ENCODE measurements at regions not wholly inside any gene's neighbourhood (a gene's known extent, or its start where the extent isn't known, plus 50 kb on each side); places are given as distances from the start of the nearest gene placed in this dataset.

DNA sequence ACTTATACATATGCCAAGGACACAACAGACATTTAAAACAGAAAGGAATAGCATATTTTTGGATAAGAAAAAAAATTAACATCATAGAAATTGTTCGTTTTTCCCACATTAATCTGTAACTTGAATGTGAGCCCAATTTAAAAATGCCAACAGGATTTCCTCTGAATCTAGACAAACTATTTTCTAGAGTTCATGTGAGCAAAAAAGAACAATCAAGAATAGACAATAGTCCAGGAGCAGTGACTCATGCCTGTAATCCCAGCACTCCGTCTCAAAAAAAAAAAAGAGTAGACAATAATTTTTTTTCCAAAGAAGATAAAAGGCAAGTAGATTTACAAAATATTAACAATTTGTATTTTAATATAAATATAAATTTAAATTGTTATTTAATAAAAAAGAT, 73.7 kb upstream of the DUSP21 start:
- Histone ChIP-seq H3K9me3 (ENCODE audit: insufficient read depth, low read length, severe bottlenecking) (no peaks in the 10 kb centered on the region), H3K4me2 (ENCODE audit: insufficient read depth, low read length) (no peak overlapping the region), H3K27me3 (ENCODE audit: insufficient read depth, low read length, poor library complexity) (no peaks in the 10 kb centered on the region), H3K4me3 (ENCODE audit: low read depth in 1 of 2, low read length in 2 of 2) (no peak overlapping the region), H3K4me1 (ENCODE audit: insufficient read depth, low read length) (no peaks in the 10 kb centered on the region), H4K20me1 (ENCODE audit: insufficient read depth, low read length) (no peaks in the 10 kb centered on the region), H3K79me2 (ENCODE audit: insufficient read depth, low read length) (no peaks in the 10 kb centered on the region), H3K9ac (ENCODE audit: low read depth, low read length) (no peak overlapping the region), H3K27ac (ENCODE audit: low read length) (no peak overlapping the region), H2AFZ (ENCODE audit: low read depth, low read length) (no peak overlapping the region), H3K36me3 (ENCODE audit: insufficient read depth, low read length) (no peaks in the 10 kb centered on the region)
- TF ChIP-seq CTCF (IDR thresholded peaks at IDR 0.05; ENCODE audit: borderline replicate concordance, extremely low read depth, low read length, poor library complexity, severe bottlenecking) (no peak), EZH2 (IDR thresholded peaks at IDR 0.05; ENCODE audit: borderline replicate concordance, low read depth, low read length, severe bottlenecking) (no peak)
- ATAC-seq (ENCODE audit: insufficient read depth, low read depth) (no peak), DNase-seq (no peak)

DNA sequence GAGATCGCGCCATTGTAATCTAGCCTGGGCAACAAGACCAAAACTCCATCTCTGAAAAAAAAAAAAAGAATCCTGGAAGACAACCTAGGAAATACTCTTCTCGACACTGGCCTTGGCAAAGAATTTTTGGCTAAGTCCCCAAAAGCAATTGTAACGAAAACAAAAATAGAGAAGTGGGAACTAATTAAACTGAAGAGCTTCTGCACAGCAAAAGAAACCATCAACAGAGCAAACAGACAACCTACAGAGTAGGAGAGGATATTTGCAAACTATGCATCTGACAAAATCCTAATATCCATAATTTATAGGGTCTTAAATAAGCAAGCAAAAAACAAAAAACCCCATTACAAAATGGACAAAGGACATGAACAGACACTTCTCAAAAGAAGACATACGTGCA, 76.5 kb upstream of the DUSP21 start:
- Histone ChIP-seq H3K4me2 (ENCODE audit: insufficient read depth, low read length) (no peak overlapping the region), H3K79me2 (ENCODE audit: insufficient read depth, low read length) (no peaks in the 10 kb centered on the region), H3K4me3 (ENCODE audit: low read depth in 1 of 2, low read length in 2 of 2) (no peak overlapping the region), H3K4me1 (ENCODE audit: insufficient read depth, low read length) (no peaks in the 10 kb centered on the region), H2AFZ (ENCODE audit: low read depth, low read length) (no peak overlapping the region), H3K9me3 (ENCODE audit: insufficient read depth, low read length, severe bottlenecking) (no peaks in the 10 kb centered on the region), H3K36me3 (ENCODE audit: insufficient read depth, low read length) (no peaks in the 10 kb centered on the region), H3K27me3 (ENCODE audit: insufficient read depth, low read length, poor library complexity) (no peaks in the 10 kb centered on the region), H3K9ac (ENCODE audit: low read depth, low read length) (no peak overlapping the region), H4K20me1 (ENCODE audit: insufficient read depth, low read length) (no peaks in the 10 kb centered on the region), H3K27ac (ENCODE audit: low read length) (no peak overlapping the region)
- no peak for TF ChIP-seq EZH2 (IDR thresholded peaks at IDR 0.05; ENCODE audit: borderline replicate concordance, low read depth, low read length, severe bottlenecking)
- no peak for TF ChIP-seq CTCF (IDR thresholded peaks at IDR 0.05; ENCODE audit: borderline replicate concordance, extremely low read depth, low read length, poor library complexity, severe bottlenecking)
- ATAC-seq (ENCODE audit: insufficient read depth, low read depth): no peak
- no peak for DNase-seq

- Histone ChIP-seq H2AFZ (ENCODE audit: low read depth, low read length) (no peak overlapping the region), H3K27me3 (ENCODE audit: insufficient read depth, low read length, poor library complexity) (no peaks in the 10 kb centered on the region), H3K9ac (ENCODE audit: low read depth, low read length) (no peak overlapping the region), H3K4me3 (ENCODE audit: low read depth in 1 of 2, low read length in 2 of 2) (no peak overlapping the region), H3K27ac (ENCODE audit: low read length) (no peak overlapping the region), H3K4me2 (ENCODE audit: insufficient read depth, low read length) (no peak overlapping the region), H3K36me3 (ENCODE audit: insufficient read depth, low read length) (no peaks in the 10 kb centered on the region), H4K20me1 (ENCODE audit: insufficient read depth, low read length) (no peaks in the 10 kb centered on the region), H3K4me1 (ENCODE audit: insufficient read depth, low read length) (no peaks in the 10 kb centered on the region), H3K9me3 (ENCODE audit: insufficient read depth, low read length, severe bottlenecking) (no peaks in the 10 kb centered on the region), H3K79me2 (ENCODE audit: insufficient read depth, low read length) (no peaks in the 10 kb centered on the region)
- no peak for DNase-seq
- no peak for ATAC-seq (ENCODE audit: insufficient read depth, low read depth)
- TF ChIP-seq EZH2 (IDR thresholded peaks at IDR 0.05; ENCODE audit: borderline replicate concordance, low read depth, low read length, severe bottlenecking): no peak
- no peak for TF ChIP-seq CTCF (IDR thresholded peaks at IDR 0.05; ENCODE audit: borderline replicate concordance, extremely low read depth, low read length, poor library complexity, severe bottlenecking)
Observed at GRCh38 chrX:44765556-44765955, 78.3 kb upstream of the DUSP21 start.

GRCh38 chrX:44747969-44748368, 95.9 kb upstream of the DUSP21 start:
- Histone ChIP-seq H3K27me3 (ENCODE audit: insufficient read depth, low read length, poor library complexity) (no peaks in the 10 kb centered on the region), H3K79me2 (ENCODE audit: insufficient read depth, low read length) (no peaks in the 10 kb centered on the region), H3K36me3 (ENCODE audit: insufficient read depth, low read length) (no peaks in the 10 kb centered on the region), H3K4me2 (ENCODE audit: insufficient read depth, low read length) (no peak overlapping the region), H3K4me1 (ENCODE audit: insufficient read depth, low read length) (no peaks in the 10 kb centered on the region), H2AFZ (ENCODE audit: low read depth, low read length) (no peak overlapping the region), H3K9me3 (ENCODE audit: insufficient read depth, low read length, severe bottlenecking) (no peaks in the 10 kb centered on the region), H3K9ac (ENCODE audit: low read depth, low read length) (no peak overlapping the region), H4K20me1 (ENCODE audit: insufficient read depth, low read length) (no peaks in the 10 kb centered on the region), H3K27ac (ENCODE audit: low read length) (no peak overlapping the region), H3K4me3 (ENCODE audit: low read depth in 1 of 2, low read length in 2 of 2) (no peak overlapping the region)
- TF ChIP-seq EZH2 (IDR thresholded peaks at IDR 0.05; ENCODE audit: borderline replicate concordance, low read depth, low read length, severe bottlenecking) (no peak), CTCF (IDR thresholded peaks at IDR 0.05; ENCODE audit: borderline replicate concordance, extremely low read depth, low read length, poor library complexity, severe bottlenecking) (no peak)
- DNase-seq (no peak), ATAC-seq (ENCODE audit: insufficient read depth, low read depth) (no peak)
